Activated CD8-positive, alpha-beta T cell treated with anti-CD3 and anti-CD28 coated beads for 36 hours (primary cell): ENCODE measurements at regions not wholly inside any gene's neighbourhood (a gene's known extent, or its start where the extent isn't known, plus 50 kb on each side); places are given as distances from the start of the nearest gene placed in this dataset.

ENCODE experiments used
- ATAC-seq: fragments of 200-7000 bp; cut with Tn5 transposase; one replicate; pipeline ENCODE4 v1.10.0; 2021; ENCODE audit warnings: mild to moderate bottlenecking, moderate library complexity
- CTCF ChIA-PET: fragments of 350-600 bp; sonication (Branson Sonifier 250); formaldehyde crosslinking; loops from one replicate; lab custom pipeline; 2021; ENCODE audit warnings: antibody characterized with exemption; lab: Charles Lee
- POLR2A ChIA-PET: fragments of 350-600 bp; sonication (Branson Sonifier 250); formaldehyde crosslinking; loops from one replicate; lab custom pipeline; 2021; ENCODE audit warnings: antibody characterized with exemption; lab: Charles Lee
- DNase-seq: peaks from one replicate; pipeline ENCODE4 v3.0.0-alpha.2; 2020
- H3K27ac Mint-ChIP-seq: one replicate; pipeline ENCODE4 v1.8.0; 2021; ENCODE audit warnings: mild to moderate bottlenecking, mixed read lengths
- H3K27me3 Mint-ChIP-seq: one replicate; pipeline ENCODE4 v1.8.0; 2021; ENCODE audit warnings: mixed read lengths
- H3K36me3 Mint-ChIP-seq: one replicate; pipeline ENCODE4 v1.8.0; 2021; ENCODE audit warnings: low read depth, mixed read lengths
- H3K4me1 Mint-ChIP-seq: one replicate; pipeline ENCODE4 v1.8.0; 2021; ENCODE audit warnings: low read depth, mixed read lengths
- H3K4me3 Mint-ChIP-seq: one replicate; pipeline ENCODE4 v1.8.0; 2021; ENCODE audit warnings: mild to moderate bottlenecking, moderate library complexity, mixed read lengths
- H3K9me3 Mint-ChIP-seq: one replicate; pipeline ENCODE4 v1.8.0; 2021; ENCODE audit warnings: mixed read lengths
- CTCF ChIP-seq: fragments of 200-600 bp; IDR thresholded peaks from one replicate; pipeline ENCODE4 v1.8.0; 2022; ENCODE audit warnings: antibody characterized with exemption, mild to moderate bottlenecking
- intact Hi-C: fragments of 100-400 bp; cut with micrococcal nuclease; formaldehyde crosslinking; loops from one replicate; pipeline ENCODE4 v1.10.0; 2022

- no peak for DNase-seq
- no peaks in the 10 kb centered on the region for H3K36me3 Mint-ChIP-seq
These were observed 174.0 kb upstream of the SLC8A1 start for GRCh38 chr2:40625849-40626248.

GRCh38 chr2:40628556-40628955 is 176.7 kb upstream of the SLC8A1 start:
- no peak for TF ChIP-seq CTCF
- DNase-seq (no peak), ATAC-seq (no peak)
- POLR2A ChIA-PET, result no interaction called here
- no peaks in the 10 kb centered on the region for H3K9me3 Mint-ChIP-seq
- no peak overlapping the region for H3K27ac Mint-ChIP-seq
- H3K36me3 Mint-ChIP-seq, result no peaks in the 10 kb centered on the region
- no peak overlapping the region for H3K4me3 Mint-ChIP-seq
- intact Hi-C loops, result no loop called here
- no peaks in the 10 kb centered on the region for H3K4me1 Mint-ChIP-seq
- CTCF ChIA-PET, result no interaction called here
- H3K27me3 Mint-ChIP-seq, result no peaks in the 10 kb centered on the region

More at GRCh38 chr2:40625849-40626248, 174.0 kb upstream of the SLC8A1 start:
- Mint-ChIP-seq H3K9me3 (no peaks in the 10 kb centered on the region), H3K27me3 (no peaks in the 10 kb centered on the region), H3K4me3 (no peak overlapping the region), H3K27ac (no peak overlapping the region), H3K4me1 (no peaks in the 10 kb centered on the region)
- no peak for ATAC-seq
- no peak for TF ChIP-seq CTCF
- intact Hi-C loops, result no loop called here
- ChIA-PET CTCF (interaction anchor here (0.7 kb wide), 1 partner anchor 14 kb away, joined by 3 read pairs; no protein-coding TSS in a partner anchor), POLR2A (no interaction called here)

- ChIA-PET CTCF (no interaction called here), POLR2A (no interaction called here)
- ATAC-seq (no peak), DNase-seq (no peak)
- no peak overlapping the region for H3K27ac Mint-ChIP-seq
- H3K27me3 Mint-ChIP-seq, result no peaks in the 10 kb centered on the region
- no peak for TF ChIP-seq CTCF
- no peaks in the 10 kb centered on the region for H3K4me1 Mint-ChIP-seq
- intact Hi-C loops, result no loop called here
- H3K36me3 Mint-ChIP-seq, result no peaks in the 10 kb centered on the region
- no peaks in the 10 kb centered on the region for H3K9me3 Mint-ChIP-seq
- no peak overlapping the region for H3K4me3 Mint-ChIP-seq
These were observed 178.0 kb upstream of the SLC8A1 start for GRCh38 chr2:40629768-40630434.

GRCh38 chr2:40639320-40639719 is 187.4 kb upstream of the SLC8A1 start:
- DNase-seq (no peak), ATAC-seq (no peak)
- H3K27ac Mint-ChIP-seq, result no peak overlapping the region
- ChIA-PET CTCF (no interaction called here), POLR2A (no interaction called here)
- H3K27me3 Mint-ChIP-seq, result no peaks in the 10 kb centered on the region
- intact Hi-C loops, result no loop called here
- H3K4me1 Mint-ChIP-seq, result no peaks in the 10 kb centered on the region
- no peak for TF ChIP-seq CTCF
- H3K36me3 Mint-ChIP-seq, result no peaks in the 10 kb centered on the region
- no peak overlapping the region for H3K4me3 Mint-ChIP-seq
- H3K9me3 Mint-ChIP-seq, result no peaks in the 10 kb centered on the region

DNA sequence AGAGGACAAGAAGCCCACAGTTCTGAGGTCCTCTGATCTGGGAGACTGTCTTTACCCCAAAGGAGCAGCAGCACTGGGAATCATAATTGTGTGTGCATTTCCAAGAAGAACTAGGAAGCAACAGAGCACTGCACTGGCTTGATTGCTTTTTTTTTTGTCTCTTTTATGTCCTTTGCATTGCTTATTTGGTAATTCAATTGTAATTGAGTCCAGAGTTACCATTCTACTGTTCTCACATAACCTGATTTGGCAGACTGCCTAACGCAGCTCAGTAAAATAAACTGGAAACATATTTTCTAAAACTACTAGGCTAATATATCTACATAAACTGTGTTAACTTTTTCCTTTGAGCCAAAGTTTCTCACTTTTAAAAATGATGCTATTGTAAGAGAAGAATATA is 190.3 kb upstream of the SLC8A1 start:
- no peak overlapping the region for H3K4me3 Mint-ChIP-seq
- H3K27ac Mint-ChIP-seq, result no peak overlapping the region
- POLR2A ChIA-PET, result no interaction called here
- DNase-seq (no peak), ATAC-seq (no peak)
- H3K9me3 Mint-ChIP-seq, result peaks cover 3% of the 10 kb centered on the region
- no peaks in the 10 kb centered on the region for H3K36me3 Mint-ChIP-seq
- H3K27me3 Mint-ChIP-seq, result no peaks in the 10 kb centered on the region
- TF ChIP-seq CTCF, result no peak
- intact Hi-C loops, result no loop called here
- CTCF ChIA-PET, result no interaction called here
- no peaks in the 10 kb centered on the region for H3K4me1 Mint-ChIP-seq
